GM12891 (cell line): ENCODE measurements at regions not wholly inside any gene's neighbourhood (a gene's known extent, or its start where the extent isn't known, plus 50 kb on each side); places are given as distances from the start of the nearest gene placed in this dataset.

Experiments
- POLR2A ChIP-seq: IDR thresholded peaks from 2 replicates; pipeline ENCODE4 v1.6.1; 2011; ENCODE audit warnings: low read depth, low read length, control low read depth
- POLR2AphosphoS5 ChIP-seq: IDR thresholded peaks from 2 replicates; pipeline ENCODE4 v1.6.1; 2011; ENCODE audit warnings: low read depth, low read length, control low read depth
- SPI1 ChIP-seq: IDR thresholded peaks from 2 replicates; pipeline ENCODE4 v1.6.1; 2011; ENCODE audit warnings: low read depth, low read length, control low read depth
- TAF1 ChIP-seq: IDR thresholded peaks from 2 replicates; pipeline ENCODE4 v1.6.1; 2011; ENCODE audit warnings: low read depth, low read length, control low read depth

GRCh38 chr5:124685404-124685930 is 61.0 kb downstream of the ZNF608 start:
- no peak for TF ChIP-seq POLR2AphosphoS5
- TF ChIP-seq SPI1: no peak
- TF ChIP-seq POLR2A: no peak
- TF ChIP-seq TAF1: no peak
